BJ (cell line): ENCODE measurements at regions not wholly inside any gene's neighbourhood (a gene's known extent, or its start where the extent isn't known, plus 50 kb on each side); places are given as distances from the start of the nearest gene placed in this dataset.
A peak's percentile ranks its signal among the peaks of the same experiment; 100 is the strongest.

Experiments
- CTCF ChIA-PET: fragments of 350-600 bp; formaldehyde crosslinking; extraction: SDS; loops from one replicate; lab custom pipeline; 2021; ENCODE audit warnings: antibody characterized with exemption, inconsistent platforms; lab: Yijun Ruan, JAX
- POLR2A ChIA-PET: fragments of 300-600 bp; sonication (Branson Sonifier 250); formaldehyde crosslinking; extraction: SDS; loops from one replicate; lab custom pipeline; 2021; ENCODE audit warnings: antibody characterized with exemption; lab: Charles Lee
- DNase-seq: peaks from one replicate; pipeline ENCODE4 v3.0.0-alpha.2; 2011; ENCODE audit warnings: low read depth
- H3K27me3 ChIP-seq: 2 replicates; pipeline ENCODE4 v1.6.0; 2011; ENCODE audit warnings: low read length; ENCODE audit not compliant: control insufficient read depth, insufficient read depth
- H3K36me3 ChIP-seq: 2 replicates; pipeline ENCODE4 v1.5.1; 2011; ENCODE audit warnings: low read length; ENCODE audit not compliant: control insufficient read depth, insufficient read depth
- H3K4me3 ChIP-seq: 2 replicates; pipeline ENCODE4 v1.5.1; 2011; ENCODE audit warnings: low read depth, mild to moderate bottlenecking, control low read depth, low read length
- TF ChIP-seq, protein P1 (sequence below): IDR thresholded peaks from 2 replicates; pipeline ENCODE4 v1.5.1; 2011; ENCODE audit warnings: low read depth, mild to moderate bottlenecking, control low read depth, inconsistent platforms, low read length, moderate library complexity; ENCODE audit not compliant: insufficient read depth

DNA sequence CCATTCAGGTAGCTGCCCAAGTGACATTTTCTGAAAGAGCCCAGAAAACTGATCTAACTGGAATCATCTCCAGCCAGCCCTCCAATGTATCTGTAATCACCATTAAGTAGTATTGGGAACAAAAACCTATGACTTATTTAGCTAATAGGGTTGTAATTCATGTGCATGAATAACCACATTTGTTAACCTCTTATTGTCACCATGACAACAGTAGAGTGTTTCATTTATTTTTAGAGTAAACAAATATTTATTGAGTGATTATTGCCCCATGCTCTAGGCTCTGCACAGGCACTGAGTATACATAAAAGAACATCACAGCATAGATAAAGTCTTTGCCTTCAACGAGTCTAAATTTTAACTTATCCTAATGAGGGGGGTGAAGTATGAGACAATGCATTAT lies 265.4 kb upstream of the UBE2E3 start:
- H3K36me3 ChIP-seq, result no peaks in the 10 kb centered on the region
- no peak overlapping the region for H3K4me3 ChIP-seq
- TF ChIP-seq, protein P1, sequence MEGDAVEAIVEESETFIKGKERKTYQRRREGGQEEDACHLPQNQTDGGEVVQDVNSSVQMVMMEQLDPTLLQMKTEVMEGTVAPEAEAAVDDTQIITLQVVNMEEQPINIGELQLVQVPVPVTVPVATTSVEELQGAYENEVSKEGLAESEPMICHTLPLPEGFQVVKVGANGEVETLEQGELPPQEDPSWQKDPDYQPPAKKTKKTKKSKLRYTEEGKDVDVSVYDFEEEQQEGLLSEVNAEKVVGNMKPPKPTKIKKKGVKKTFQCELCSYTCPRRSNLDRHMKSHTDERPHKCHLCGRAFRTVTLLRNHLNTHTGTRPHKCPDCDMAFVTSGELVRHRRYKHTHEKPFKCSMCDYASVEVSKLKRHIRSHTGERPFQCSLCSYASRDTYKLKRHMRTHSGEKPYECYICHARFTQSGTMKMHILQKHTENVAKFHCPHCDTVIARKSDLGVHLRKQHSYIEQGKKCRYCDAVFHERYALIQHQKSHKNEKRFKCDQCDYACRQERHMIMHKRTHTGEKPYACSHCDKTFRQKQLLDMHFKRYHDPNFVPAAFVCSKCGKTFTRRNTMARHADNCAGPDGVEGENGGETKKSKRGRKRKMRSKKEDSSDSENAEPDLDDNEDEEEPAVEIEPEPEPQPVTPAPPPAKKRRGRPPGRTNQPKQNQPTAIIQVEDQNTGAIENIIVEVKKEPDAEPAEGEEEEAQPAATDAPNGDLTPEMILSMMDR, result no peak
- CTCF ChIA-PET, result interaction anchor here (0.6 to 1.8 kb wide), 2 partner anchors 10 to 274 kb away, joined by 3 to 5 read pairs; no protein-coding TSS in a partner anchor
- H3K27me3 ChIP-seq, result no peaks in the 10 kb centered on the region
- no peak for DNase-seq
- POLR2A ChIA-PET, result no interaction called here

DNA sequence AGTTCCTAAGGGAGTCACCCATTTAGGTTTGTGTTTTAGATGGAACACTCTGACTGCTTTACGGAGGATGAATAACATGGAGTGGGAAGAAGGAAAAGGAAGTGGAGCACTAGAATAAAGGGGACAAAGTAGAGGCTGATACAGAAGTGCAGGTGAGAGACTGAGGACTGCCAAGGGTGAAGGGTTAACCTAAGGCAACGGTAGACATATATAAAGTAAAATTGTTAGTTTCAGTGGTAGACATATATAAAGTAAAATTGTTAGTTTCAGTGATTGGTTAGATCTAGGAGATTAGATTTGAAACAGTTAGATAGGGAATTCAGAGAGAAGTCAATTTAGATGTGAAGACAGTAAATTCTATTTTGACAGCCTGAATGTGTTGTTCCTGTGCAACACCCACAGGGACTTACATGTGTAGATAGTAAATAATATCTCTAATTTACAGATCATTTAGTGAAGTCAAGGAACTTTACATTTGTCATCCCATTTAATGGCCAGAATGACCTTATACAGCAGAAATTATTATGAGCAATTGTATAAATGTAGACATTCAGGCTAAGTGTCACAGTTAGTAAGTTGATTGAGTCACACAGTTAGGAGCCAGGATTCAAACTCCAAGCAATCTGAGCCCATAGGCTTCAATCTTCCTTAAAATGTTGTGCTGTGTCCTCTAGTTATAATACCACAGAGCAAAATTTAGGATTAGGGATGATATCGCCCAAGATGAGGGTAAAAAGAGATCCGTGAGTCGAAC lies 270.8 kb upstream of the UBE2E3 start:
- DNase-seq, result no peak
- no peak overlapping the region for H3K4me3 ChIP-seq
- POLR2A ChIA-PET, result no interaction called here
- TF ChIP-seq, protein P1, result no peak
- no peaks in the 10 kb centered on the region for H3K27me3 ChIP-seq
- CTCF ChIA-PET, result interaction anchor here (0.7 kb wide), 1 partner anchor 270 kb away, joined by 3 read pairs; the partner anchor contains the start of gene UBE2E3
- no peaks in the 10 kb centered on the region for H3K36me3 ChIP-seq

DNA sequence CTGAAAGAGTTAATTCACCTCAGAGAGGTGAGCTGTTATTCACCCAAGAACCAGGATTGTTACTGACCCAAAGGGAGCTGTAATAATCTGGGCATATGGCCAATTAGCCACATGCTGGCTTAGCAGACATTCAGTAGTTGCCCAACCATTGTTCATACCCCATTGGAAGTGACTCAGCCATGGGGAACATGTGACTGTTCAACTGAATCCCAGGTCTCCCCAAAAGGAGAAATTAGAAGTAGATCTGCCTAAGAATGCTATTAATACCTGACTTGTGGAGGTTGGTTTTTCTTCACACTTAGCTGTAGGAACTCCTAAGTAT lies 272.6 kb upstream of the UBE2E3 start:
- Histone ChIP-seq H3K4me3 (no peak overlapping the region), H3K27me3 (no peaks in the 10 kb centered on the region), H3K36me3 (no peaks in the 10 kb centered on the region)
- ChIA-PET POLR2A (no interaction called here), CTCF (no interaction called here)
- TF ChIP-seq, protein P1, result no peak
- peak; percentile 26 for DNase-seq

DNA sequence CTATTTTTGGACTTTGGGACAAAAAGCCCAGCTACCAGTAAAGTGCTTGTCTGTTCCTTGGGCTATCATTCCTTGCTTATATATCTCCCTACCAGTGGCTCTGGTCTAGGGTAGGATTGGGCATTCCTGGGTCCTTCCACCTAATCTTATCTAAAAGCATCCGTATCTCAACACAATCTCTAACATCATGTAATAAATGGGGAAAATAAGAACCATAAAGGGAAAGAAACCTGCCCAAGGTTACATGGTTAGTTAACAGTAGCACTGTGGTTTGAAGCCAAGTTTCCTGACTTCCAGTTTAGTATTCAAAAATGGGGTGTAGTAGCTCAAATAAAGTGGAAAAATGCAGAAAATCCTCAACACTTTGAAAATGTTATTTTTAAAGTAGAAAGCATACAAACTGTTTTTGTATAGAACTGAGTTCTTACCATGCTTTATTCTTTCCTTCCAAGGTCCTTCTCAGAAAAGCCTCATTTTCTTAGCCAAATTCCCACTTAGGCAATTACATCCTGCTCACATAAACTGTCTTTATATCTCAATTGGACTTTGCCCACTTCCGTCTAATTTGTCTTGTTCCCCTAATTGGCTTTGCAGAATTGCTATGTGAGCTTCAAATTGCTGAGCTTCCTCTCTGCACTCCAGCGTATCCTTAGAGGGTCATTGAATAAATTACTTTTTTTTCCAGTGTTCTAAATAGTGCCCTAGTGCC lies 273.1 kb upstream of the UBE2E3 start:
- CTCF ChIA-PET, result no interaction called here
- TF ChIP-seq, protein P1, result no peak
- Histone ChIP-seq H3K36me3 (no peaks in the 10 kb centered on the region), H3K27me3 (no peaks in the 10 kb centered on the region), H3K4me3 (no peak overlapping the region)
- POLR2A ChIA-PET, result no interaction called here
- no peak for DNase-seq

DNA sequence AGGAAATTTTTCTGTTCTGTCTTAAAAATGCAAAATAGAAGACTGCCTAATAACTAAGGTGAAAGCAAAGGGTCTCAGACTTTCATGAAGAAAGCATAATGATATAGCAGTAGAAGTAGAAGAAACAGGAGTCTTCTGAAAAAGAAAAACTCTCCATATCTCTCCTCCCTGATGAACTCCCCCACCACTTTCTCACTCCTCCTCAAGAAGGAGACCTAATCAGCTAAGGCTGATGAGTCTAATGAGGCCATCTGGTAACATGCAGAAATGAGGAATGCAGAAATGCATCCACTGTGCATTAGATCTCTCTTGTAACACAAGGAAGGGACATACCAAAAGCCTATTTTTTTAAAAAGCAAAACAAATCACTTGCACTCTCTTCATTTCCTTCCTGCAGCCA lies 273.7 kb upstream of the UBE2E3 start:
- no peaks in the 10 kb centered on the region for H3K27me3 ChIP-seq
- ChIA-PET POLR2A (interaction anchor here (0.5 kb wide), 1 partner anchor 16 kb away, joined by 3 read pairs; no protein-coding TSS in a partner anchor), CTCF (interaction anchor here (1.0 kb wide), 1 partner anchor 199 kb away, joined by 3 read pairs; no protein-coding TSS in a partner anchor)
- TF ChIP-seq, protein P1, result no peak
- DNase-seq, result no peak
- H3K4me3 ChIP-seq, result no peak overlapping the region
- H3K36me3 ChIP-seq, result no peaks in the 10 kb centered on the region
